Endothelial cell of umbilical vein (primary cell): ENCODE measurements at regions not wholly inside any gene's neighbourhood (a gene's known extent, or its start where the extent isn't known, plus 50 kb on each side); places are given as distances from the start of the nearest gene placed in this dataset.

Source experiments
- BruUV-seq: library from RNA; stranded (reverse); fragments of 400-500 nt; replicated peaks from 2 replicates; lab custom pipeline; 2021; lab: Mats Ljungman, UMichigan
- CTCF ChIA-PET: fragments of 300-600, 350-600 bp; sonication (Branson Sonifier 250); formaldehyde crosslinking; loops from one replicate; lab custom pipeline; 2021; ENCODE audit warnings: antibody characterized with exemption, inconsistent platforms; lab: Charles Lee
- POLR2A ChIA-PET: fragments of 300-600, 350-600 bp; sonication (Branson Sonifier 250); formaldehyde crosslinking; loops from one replicate; lab custom pipeline; 2021; ENCODE audit warnings: antibody characterized with exemption, inconsistent platforms; lab: Charles Lee
- DNase-seq: peaks from one replicate; pipeline ENCODE4 v3.0.0-alpha.2; 2011; ENCODE audit warnings: low read depth, low spot score
- FAIRE-seq: peaks from 2 replicates; lab custom pipeline; 2011; peaks lifted over from hg19 to GRCh38; lab: Jason Lieb, UNC
- H2AFZ ChIP-seq: 2 replicates; pipeline ENCODE4 v1.6.0; 2012; ENCODE audit warnings: low read depth, low read length, control low read depth, inconsistent platforms
- H3K27ac ChIP-seq: 2 replicates; pipeline ENCODE4 v1.5.1; 2011; ENCODE audit warnings: low read depth, mild to moderate bottlenecking, control low read depth, low read length, moderate library complexity; ENCODE audit not compliant: insufficient read depth
- H3K27me3 ChIP-seq, 2 experiments: 2 replicates each; pipeline versions ENCODE4 v1.6.0 to v1.6.1; 2011; ENCODE audit warnings: low read length in 2 of 2, mixed read lengths in 1 of 2; ENCODE audit not compliant: control insufficient read depth in 2 of 2, insufficient read depth in 2 of 2
- H3K36me3 ChIP-seq, 2 experiments: 2 replicates in 1 of 2; 3 replicates in 1 of 2; pipeline ENCODE4 v1.5.1; 2011; ENCODE audit warnings: low read length in 2 of 2, mild to moderate bottlenecking in 1 of 2, moderate library complexity in 1 of 2; ENCODE audit not compliant: control insufficient read depth in 2 of 2, insufficient read depth in 2 of 2; ENCODE audit errors: extremely low read depth in 1 of 2
- H3K4me1 ChIP-seq: 3 replicates; pipeline ENCODE4 v1.5.1; 2011; ENCODE audit warnings: mild to moderate bottlenecking, low read length; ENCODE audit not compliant: control insufficient read depth, insufficient read depth; ENCODE audit errors: extremely low read depth
- H3K4me2 ChIP-seq: 2 replicates; pipeline ENCODE4 v1.6.1; 2011; ENCODE audit warnings: low read length, control low read depth, mixed read lengths; ENCODE audit not compliant: insufficient read depth
- H3K4me3 ChIP-seq, 3 experiments: fragments of 200-600 bp in 1 of 3; sonication (generic), shearing (Covaris generic) in 1 of 3; replicated peaks in 1 of 3; 2 replicates each; pipeline ENCODE4 v1.5.1; 2011 to 2016; ENCODE audit warnings: control low read depth in 3 of 3, low read length in 3 of 3, mild to moderate bottlenecking in 2 of 3, inconsistent platforms in 1 of 3, low read depth in 1 of 3, moderate library complexity in 1 of 3; ENCODE audit not compliant: insufficient read depth in 1 of 3
- H3K79me2 ChIP-seq: 2 replicates; pipeline ENCODE4 v1.6.0; 2012; ENCODE audit warnings: low read length, inconsistent platforms; ENCODE audit not compliant: control insufficient read depth, insufficient read depth
- H3K9ac ChIP-seq: replicated peaks from 2 replicates; pipeline ENCODE3; 2011; ENCODE audit warnings: low read length, control low read depth; ENCODE audit not compliant: insufficient read depth; ENCODE audit errors: extremely low read depth
- H3K9me1 ChIP-seq: replicated peaks from 3 replicates; pipeline ENCODE4 v1.6.0; 2011; ENCODE audit warnings: mild to moderate bottlenecking, low read length; ENCODE audit not compliant: control insufficient read depth, insufficient read depth; ENCODE audit errors: extremely low read depth
- H3K9me3 ChIP-seq: replicated peaks from 2 replicates; pipeline ENCODE4 v1.5.1; 2012; ENCODE audit warnings: low read length, inconsistent platforms; ENCODE audit not compliant: control insufficient read depth, insufficient read depth
- H4K20me1 ChIP-seq: replicated peaks from 2 replicates; pipeline ENCODE3; 2011; ENCODE audit warnings: mild to moderate bottlenecking, low read length; ENCODE audit not compliant: control insufficient read depth, insufficient read depth; ENCODE audit errors: extremely low read depth
- EZH2 ChIP-seq: IDR thresholded peaks from 2 replicates; pipeline ENCODE4 v1.6.1; 2012; ENCODE audit warnings: borderline replicate concordance, low read depth, mild to moderate bottlenecking, moderate library complexity, low read length, inconsistent platforms; ENCODE audit not compliant: severe bottlenecking
- FOS ChIP-seq: IDR thresholded peaks from 2 replicates; pipeline ENCODE4 v1.6.1; 2011; ENCODE audit warnings: mild to moderate bottlenecking, low read length, moderate library complexity, borderline replicate concordance; ENCODE audit not compliant: insufficient read depth
- GATA2 ChIP-seq: IDR thresholded peaks from 2 replicates; pipeline ENCODE4 v1.7.0; 2011; ENCODE audit warnings: low read depth, mild to moderate bottlenecking, moderate library complexity, mixed read lengths, low read length; ENCODE audit not compliant: insufficient read length, insufficient read depth
- JUN ChIP-seq: IDR thresholded peaks from 2 replicates; pipeline ENCODE4 v1.6.1; 2011; ENCODE audit warnings: borderline replicate concordance, low read depth; ENCODE audit not compliant: insufficient read length, insufficient read depth
- MYC ChIP-seq: IDR thresholded peaks from one replicate; pipeline ENCODE4 v1.6.1; 2011; ENCODE audit warnings: mild to moderate bottlenecking, low read depth, low read length
- POLR2A ChIP-seq: IDR thresholded peaks from 2 replicates; pipeline ENCODE4 v1.6.1; 2012; ENCODE audit warnings: low read depth, mild to moderate bottlenecking, control low read depth, low read length
- POLR2AphosphoS5 ChIP-seq: IDR thresholded peaks from 2 replicates; pipeline ENCODE4 v1.6.1; 2012; ENCODE audit warnings: low read depth, mild to moderate bottlenecking, control low read depth, low read length, moderate library complexity; ENCODE audit not compliant: insufficient read depth
- dilution Hi-C: fragments of 300-500 bp; cut with MboI; formaldehyde crosslinking; loops from one replicate; pipeline ENCODE4 v1.15.0; 2019; ENCODE audit warnings: low sequenced_read_pairs; ENCODE audit not compliant: extremely low pct_ligation_motif_present
- intact Hi-C: fragments of 100-400 bp; cut with micrococcal nuclease; formaldehyde crosslinking; loops from one replicate; pipeline ENCODE4 v1.10.0; 2022
- TF ChIP-seq, protein P1 (sequence below), 2 donors: IDR thresholded peaks; 1 replicate in 1 of 2; 2 replicates in 1 of 2; pipeline ENCODE4 v1.5.1; 2011; ENCODE audit warnings: low read length in 2 of 2, mild to moderate bottlenecking in 2 of 2, moderate library complexity in 2 of 2, control low read depth in 1 of 2, inconsistent platforms in 1 of 2, low read depth in 1 of 2; ENCODE audit not compliant: insufficient read depth in 1 of 2; ENCODE audit errors: extremely low read depth in 1 of 2
- TF ChIP-seq, protein P2 (sequence below): IDR thresholded peaks from 2 replicates; pipeline ENCODE4 v1.6.1; 2011; ENCODE audit not compliant: insufficient read depth, insufficient read length

DNA sequence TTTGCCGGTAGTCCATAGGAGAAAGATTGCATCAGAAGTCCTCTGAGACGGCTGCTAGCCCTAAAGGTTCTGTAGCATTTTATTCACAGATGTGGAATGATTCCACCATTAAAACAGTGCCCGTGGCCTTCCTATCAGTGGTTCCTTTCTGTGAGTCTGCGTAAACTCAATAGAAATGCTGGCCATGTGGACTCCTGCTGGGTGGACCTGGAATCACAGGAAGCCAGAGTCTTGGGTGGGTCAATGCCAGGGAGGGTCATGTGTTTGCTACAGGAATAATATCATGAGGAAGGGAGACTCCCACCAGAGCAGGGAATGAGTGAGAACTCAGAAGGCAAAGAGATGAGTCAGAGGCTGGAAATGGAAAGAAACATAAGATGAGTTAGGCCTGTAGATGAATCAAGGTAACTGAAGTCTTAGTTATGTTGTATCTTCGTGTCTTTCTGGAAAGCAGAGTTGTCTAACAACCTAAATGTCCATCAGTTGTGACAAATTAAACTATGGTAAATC is 410.4 kb upstream of the AUTS2 start:
- no peak overlapping the region for H3K27ac ChIP-seq
- intact Hi-C loops (no loop called here), dilution Hi-C loops (no loop called here)
- FAIRE-seq (no peak), DNase-seq (no peak)
- ChIA-PET CTCF (no interaction called here), POLR2A (no interaction called here)
- no peaks in the 10 kb centered on the region for H3K36me3 ChIP-seq
- no peak overlapping the region for H3K9ac ChIP-seq
- no peaks in the 10 kb centered on the region for H3K27me3 ChIP-seq
- no peak for TF ChIP-seq POLR2A
- no peak for TF ChIP-seq EZH2
- TF ChIP-seq FOS: no peak
- TF ChIP-seq, protein P1, sequence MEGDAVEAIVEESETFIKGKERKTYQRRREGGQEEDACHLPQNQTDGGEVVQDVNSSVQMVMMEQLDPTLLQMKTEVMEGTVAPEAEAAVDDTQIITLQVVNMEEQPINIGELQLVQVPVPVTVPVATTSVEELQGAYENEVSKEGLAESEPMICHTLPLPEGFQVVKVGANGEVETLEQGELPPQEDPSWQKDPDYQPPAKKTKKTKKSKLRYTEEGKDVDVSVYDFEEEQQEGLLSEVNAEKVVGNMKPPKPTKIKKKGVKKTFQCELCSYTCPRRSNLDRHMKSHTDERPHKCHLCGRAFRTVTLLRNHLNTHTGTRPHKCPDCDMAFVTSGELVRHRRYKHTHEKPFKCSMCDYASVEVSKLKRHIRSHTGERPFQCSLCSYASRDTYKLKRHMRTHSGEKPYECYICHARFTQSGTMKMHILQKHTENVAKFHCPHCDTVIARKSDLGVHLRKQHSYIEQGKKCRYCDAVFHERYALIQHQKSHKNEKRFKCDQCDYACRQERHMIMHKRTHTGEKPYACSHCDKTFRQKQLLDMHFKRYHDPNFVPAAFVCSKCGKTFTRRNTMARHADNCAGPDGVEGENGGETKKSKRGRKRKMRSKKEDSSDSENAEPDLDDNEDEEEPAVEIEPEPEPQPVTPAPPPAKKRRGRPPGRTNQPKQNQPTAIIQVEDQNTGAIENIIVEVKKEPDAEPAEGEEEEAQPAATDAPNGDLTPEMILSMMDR (IDR thresholded peaks at IDR 0.05; ENCODE audit: extremely low read depth in 1 of 2, insufficient read depth in 1 of 2, low read depth in 1 of 2, low read length in 2 of 2): no peak
- no peak for TF ChIP-seq MYC
- no peak for TF ChIP-seq GATA2
- TF ChIP-seq, protein P2, sequence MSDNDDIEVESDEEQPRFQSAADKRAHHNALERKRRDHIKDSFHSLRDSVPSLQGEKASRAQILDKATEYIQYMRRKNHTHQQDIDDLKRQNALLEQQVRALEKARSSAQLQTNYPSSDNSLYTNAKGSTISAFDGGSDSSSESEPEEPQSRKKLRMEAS: no peak
- TF ChIP-seq JUN: no peak
- no peak for TF ChIP-seq POLR2AphosphoS5
- no peaks in the 10 kb centered on the region for H4K20me1 ChIP-seq
- H3K4me2 ChIP-seq: no peak overlapping the region
- H3K9me3 ChIP-seq: no peaks in the 10 kb centered on the region
- no peaks in the 10 kb centered on the region for H3K4me1 ChIP-seq
- no peak overlapping the region for H3K4me3 ChIP-seq
- H3K79me2 ChIP-seq: no peaks in the 10 kb centered on the region
- no TSS peak for BruUV-seq
- no peak overlapping the region for H2AFZ ChIP-seq
- no peaks in the 10 kb centered on the region for H3K9me1 ChIP-seq
